ENCODE measurements at regions not wholly inside any gene's neighbourhood (a gene's known extent, or its start where the extent isn't known, plus 50 kb on each side); places are given as distances from the start of the nearest gene placed in this dataset.
A peak's percentile ranks its signal among the peaks of the same experiment; 100 is the strongest.

- H3K4me1 ChIP-seq (ENCODE audit: control insufficient read depth, insufficient read depth, low read length), result peaks cover 92% of the 10 kb centered on the region
- DNase-seq, result no peak
- peak overlapping the region; percentile 88 for H3K27ac ChIP-seq (ENCODE audit: low read length)
- no peak overlapping the region for H3K4me3 ChIP-seq (ENCODE audit: low read length)
- 50% methylated on average over 17 of the region's 26 CpGs for WGBS (ENCODE audit: insufficient coverage)
- no peaks in the 10 kb centered on the region for H3K27me3 ChIP-seq (ENCODE audit: control insufficient read depth, insufficient read depth, low read length)
- no peaks in the 10 kb centered on the region for H3K9me3 ChIP-seq (replicated peaks; ENCODE audit: control insufficient read depth, low read depth, low read length)
- peaks cover 4% of the 10 kb centered on the region for H3K36me3 ChIP-seq (ENCODE audit: control insufficient read depth, insufficient read depth, low read length)
These were observed 293.7 kb downstream of the SEC14L1 start for GRCh38 chr17:77434136-77435114.

- Histone ChIP-seq H3K27ac (ENCODE audit: low read length) (peak overlapping the region; percentile 68), H3K4me3 (ENCODE audit: low read length) (no peak overlapping the region)
- DNase-seq, result no peak
These were observed 294.7 kb downstream of the SEC14L1 start for GRCh38 chr17:77435272-77436057.

GRCh38 chr17:77436058-77436442 lies 295.3 kb downstream of the SEC14L1 start:
- Histone ChIP-seq H3K27me3 (ENCODE audit: control insufficient read depth, insufficient read depth, low read length) (no peaks in the 10 kb centered on the region), H3K9me3 (replicated peaks; ENCODE audit: control insufficient read depth, low read depth, low read length) (no peaks in the 10 kb centered on the region), H3K4me1 (ENCODE audit: control insufficient read depth, insufficient read depth, low read length) (peaks cover 93% of the 10 kb centered on the region), H3K4me3 (ENCODE audit: low read length) (no peak overlapping the region), H3K36me3 (ENCODE audit: control insufficient read depth, insufficient read depth, low read length) (peaks cover 2% of the 10 kb centered on the region), H3K27ac (ENCODE audit: low read length) (peak overlapping the region; percentile 68)
- peak; percentile 95 for DNase-seq
- no CpG with 5 or more reads among the region's 11 CpGs for WGBS (ENCODE audit: insufficient coverage)

More at GRCh38 chr17:77435272-77436057, 294.7 kb downstream of the SEC14L1 start:
- Histone ChIP-seq H3K27me3 (ENCODE audit: control insufficient read depth, insufficient read depth, low read length) (no peaks in the 10 kb centered on the region), H3K4me1 (ENCODE audit: control insufficient read depth, insufficient read depth, low read length) (peaks cover 92% of the 10 kb centered on the region), H3K9me3 (replicated peaks; ENCODE audit: control insufficient read depth, low read depth, low read length) (no peaks in the 10 kb centered on the region), H3K36me3 (ENCODE audit: control insufficient read depth, insufficient read depth, low read length) (peaks cover 2% of the 10 kb centered on the region)
- WGBS (ENCODE audit: insufficient coverage), result 44% methylated on average over 15 of the region's 24 CpGs

- Histone ChIP-seq H3K4me3 (ENCODE audit: low read length) (no peak overlapping the region), H3K36me3 (ENCODE audit: control insufficient read depth, insufficient read depth, low read length) (peaks cover 2% of the 10 kb centered on the region), H3K27me3 (ENCODE audit: control insufficient read depth, insufficient read depth, low read length) (no peaks in the 10 kb centered on the region), H3K27ac (ENCODE audit: low read length) (peak overlapping the region; percentile 81), H3K9me3 (replicated peaks; ENCODE audit: control insufficient read depth, low read depth, low read length) (no peaks in the 10 kb centered on the region), H3K4me1 (ENCODE audit: control insufficient read depth, insufficient read depth, low read length) (peaks cover 96% of the 10 kb centered on the region)
- 16% methylated on average over 7 of the region's 11 CpGs for WGBS (ENCODE audit: insufficient coverage)
- DNase-seq, result no peak
These were observed 295.7 kb downstream of the SEC14L1 start for GRCh38 chr17:77436481-77436880.

- no peaks in the 10 kb centered on the region for H3K27me3 ChIP-seq (ENCODE audit: control insufficient read depth, insufficient read depth, low read length)
- no CpG with 5 or more reads among the region's 10 CpGs for WGBS (ENCODE audit: insufficient coverage)
- H3K4me3 ChIP-seq (ENCODE audit: low read length), result no peak overlapping the region
- H3K27ac ChIP-seq (ENCODE audit: low read length), result peak overlapping the region; percentile 81
- peak; percentile 91 for DNase-seq
- H3K9me3 ChIP-seq (replicated peaks; ENCODE audit: control insufficient read depth, low read depth, low read length), result no peaks in the 10 kb centered on the region
- H3K4me1 ChIP-seq (ENCODE audit: control insufficient read depth, insufficient read depth, low read length), result peaks cover 100% of the 10 kb centered on the region
- H3K36me3 ChIP-seq (ENCODE audit: control insufficient read depth, insufficient read depth, low read length), result peaks cover 2% of the 10 kb centered on the region
These were observed 296.2 kb downstream of the SEC14L1 start for GRCh38 chr17:77437017-77437416.

- Histone ChIP-seq H3K27ac (ENCODE audit: low read length) (peak overlapping the region; percentile 81), H3K9me3 (replicated peaks; ENCODE audit: control insufficient read depth, low read depth, low read length) (no peaks in the 10 kb centered on the region)
These were observed 297.0 kb downstream of the SEC14L1 start for GRCh38 chr17:77437747-77438146.

GRCh38 chr17:77438241-77439188 lies 297.7 kb downstream of the SEC14L1 start:
- no peak overlapping the region for H3K4me3 ChIP-seq (ENCODE audit: low read length)
- H3K4me1 ChIP-seq (ENCODE audit: control insufficient read depth, insufficient read depth, low read length), result peaks cover 93% of the 10 kb centered on the region
- no peaks in the 10 kb centered on the region for H3K27me3 ChIP-seq (ENCODE audit: control insufficient read depth, insufficient read depth, low read length)
- WGBS (ENCODE audit: insufficient coverage), result 37% methylated on average over 9 of the region's 14 CpGs
- H3K27ac ChIP-seq (ENCODE audit: low read length), result peak overlapping the region; percentile 22
- peaks cover 2% of the 10 kb centered on the region for H3K36me3 ChIP-seq (ENCODE audit: control insufficient read depth, insufficient read depth, low read length)
- DNase-seq, result peak; percentile 52
- no peaks in the 10 kb centered on the region for H3K9me3 ChIP-seq (replicated peaks; ENCODE audit: control insufficient read depth, low read depth, low read length)

More at GRCh38 chr17:77437747-77438146, 297.0 kb downstream of the SEC14L1 start:
- Histone ChIP-seq H3K4me3 (ENCODE audit: low read length) (no peak overlapping the region), H3K36me3 (ENCODE audit: control insufficient read depth, insufficient read depth, low read length) (peaks cover 2% of the 10 kb centered on the region), H3K4me1 (ENCODE audit: control insufficient read depth, insufficient read depth, low read length) (peaks cover 94% of the 10 kb centered on the region), H3K27me3 (ENCODE audit: control insufficient read depth, insufficient read depth, low read length) (no peaks in the 10 kb centered on the region)
- WGBS (ENCODE audit: insufficient coverage), result 51% methylated on average over 11 of the region's 12 CpGs
- DNase-seq, result no peak

GRCh38 chr17:77439189-77440018 lies 298.6 kb downstream of the SEC14L1 start:
- H3K27me3 ChIP-seq (ENCODE audit: control insufficient read depth, insufficient read depth, low read length), result no peaks in the 10 kb centered on the region
- peaks cover 2% of the 10 kb centered on the region for H3K36me3 ChIP-seq (ENCODE audit: control insufficient read depth, insufficient read depth, low read length)
- H3K4me1 ChIP-seq (ENCODE audit: control insufficient read depth, insufficient read depth, low read length), result peaks cover 93% of the 10 kb centered on the region
- peak overlapping the region; percentile 78 for H3K27ac ChIP-seq (ENCODE audit: low read length)
- peak; percentile 46 for DNase-seq
- no peaks in the 10 kb centered on the region for H3K9me3 ChIP-seq (replicated peaks; ENCODE audit: control insufficient read depth, low read depth, low read length)
- WGBS (ENCODE audit: insufficient coverage), result 17% methylated on average over 14 of the region's 15 CpGs
- H3K4me3 ChIP-seq (ENCODE audit: low read length), result no peak overlapping the region

GRCh38 chr17:77440560-77440981 lies 299.8 kb downstream of the SEC14L1 start:
- H3K4me1 ChIP-seq (ENCODE audit: control insufficient read depth, insufficient read depth, low read length), result peaks cover 93% of the 10 kb centered on the region
- H3K9me3 ChIP-seq (replicated peaks; ENCODE audit: control insufficient read depth, low read depth, low read length), result no peaks in the 10 kb centered on the region
- peak; percentile 79 for DNase-seq
- H3K4me3 ChIP-seq (ENCODE audit: low read length), result no peak overlapping the region
- WGBS (ENCODE audit: insufficient coverage), result 40% methylated on average over 4 of the region's 12 CpGs
- no peaks in the 10 kb centered on the region for H3K27me3 ChIP-seq (ENCODE audit: control insufficient read depth, insufficient read depth, low read length)
- peak overlapping the region; percentile 78 for H3K27ac ChIP-seq (ENCODE audit: low read length)
- H3K36me3 ChIP-seq (ENCODE audit: control insufficient read depth, insufficient read depth, low read length), result peaks cover 2% of the 10 kb centered on the region

Data from muscle of leg (tissue), 3 donors.